Endothelial cell of umbilical vein (primary cell): ENCODE measurements at regions not wholly inside any gene's neighbourhood (a gene's known extent, or its start where the extent isn't known, plus 50 kb on each side); places are given as distances from the start of the nearest gene placed in this dataset.

Experiments
- BruUV-seq: library from RNA; stranded (reverse); fragments of 400-500 nt; replicated peaks from 2 replicates; lab custom pipeline; 2021; lab: Mats Ljungman, UMichigan
- CTCF ChIA-PET: fragments of 300-600, 350-600 bp; sonication (Branson Sonifier 250); formaldehyde crosslinking; loops from one replicate; lab custom pipeline; 2021; ENCODE audit warnings: antibody characterized with exemption, inconsistent platforms; lab: Charles Lee
- POLR2A ChIA-PET: fragments of 300-600, 350-600 bp; sonication (Branson Sonifier 250); formaldehyde crosslinking; loops from one replicate; lab custom pipeline; 2021; ENCODE audit warnings: antibody characterized with exemption, inconsistent platforms; lab: Charles Lee
- DNase-seq: peaks from one replicate; pipeline ENCODE4 v3.0.0-alpha.2; 2011; ENCODE audit warnings: low read depth, low spot score
- FAIRE-seq: peaks from 2 replicates; lab custom pipeline; 2011; peaks lifted over from hg19 to GRCh38; lab: Jason Lieb, UNC
- H2AFZ ChIP-seq: 2 replicates; pipeline ENCODE4 v1.6.0; 2012; ENCODE audit warnings: low read depth, low read length, control low read depth, inconsistent platforms
- H3K27ac ChIP-seq: 2 replicates; pipeline ENCODE4 v1.5.1; 2011; ENCODE audit warnings: low read depth, mild to moderate bottlenecking, control low read depth, low read length, moderate library complexity; ENCODE audit not compliant: insufficient read depth
- H3K27me3 ChIP-seq, 2 experiments: 2 replicates each; pipeline versions ENCODE4 v1.6.0 to v1.6.1; 2011; ENCODE audit warnings: low read length in 2 of 2, mixed read lengths in 1 of 2; ENCODE audit not compliant: control insufficient read depth in 2 of 2, insufficient read depth in 2 of 2
- H3K36me3 ChIP-seq, 2 experiments: 2 replicates in 1 of 2; 3 replicates in 1 of 2; pipeline ENCODE4 v1.5.1; 2011; ENCODE audit warnings: low read length in 2 of 2, mild to moderate bottlenecking in 1 of 2, moderate library complexity in 1 of 2; ENCODE audit not compliant: control insufficient read depth in 2 of 2, insufficient read depth in 2 of 2; ENCODE audit errors: extremely low read depth in 1 of 2
- H3K4me1 ChIP-seq: 3 replicates; pipeline ENCODE4 v1.5.1; 2011; ENCODE audit warnings: mild to moderate bottlenecking, low read length; ENCODE audit not compliant: control insufficient read depth, insufficient read depth; ENCODE audit errors: extremely low read depth
- H3K4me2 ChIP-seq: 2 replicates; pipeline ENCODE4 v1.6.1; 2011; ENCODE audit warnings: low read length, control low read depth, mixed read lengths; ENCODE audit not compliant: insufficient read depth
- H3K4me3 ChIP-seq, 3 experiments: fragments of 200-600 bp in 1 of 3; sonication (generic), shearing (Covaris generic) in 1 of 3; replicated peaks in 1 of 3; 2 replicates each; pipeline ENCODE4 v1.5.1; 2011 to 2016; ENCODE audit warnings: control low read depth in 3 of 3, low read length in 3 of 3, mild to moderate bottlenecking in 2 of 3, inconsistent platforms in 1 of 3, low read depth in 1 of 3, moderate library complexity in 1 of 3; ENCODE audit not compliant: insufficient read depth in 1 of 3
- H3K79me2 ChIP-seq: 2 replicates; pipeline ENCODE4 v1.6.0; 2012; ENCODE audit warnings: low read length, inconsistent platforms; ENCODE audit not compliant: control insufficient read depth, insufficient read depth
- H3K9ac ChIP-seq: replicated peaks from 2 replicates; pipeline ENCODE3; 2011; ENCODE audit warnings: low read length, control low read depth; ENCODE audit not compliant: insufficient read depth; ENCODE audit errors: extremely low read depth
- H3K9me1 ChIP-seq: replicated peaks from 3 replicates; pipeline ENCODE4 v1.6.0; 2011; ENCODE audit warnings: mild to moderate bottlenecking, low read length; ENCODE audit not compliant: control insufficient read depth, insufficient read depth; ENCODE audit errors: extremely low read depth
- H3K9me3 ChIP-seq: replicated peaks from 2 replicates; pipeline ENCODE4 v1.5.1; 2012; ENCODE audit warnings: low read length, inconsistent platforms; ENCODE audit not compliant: control insufficient read depth, insufficient read depth
- H4K20me1 ChIP-seq: replicated peaks from 2 replicates; pipeline ENCODE3; 2011; ENCODE audit warnings: mild to moderate bottlenecking, low read length; ENCODE audit not compliant: control insufficient read depth, insufficient read depth; ENCODE audit errors: extremely low read depth
- EZH2 ChIP-seq: IDR thresholded peaks from 2 replicates; pipeline ENCODE4 v1.6.1; 2012; ENCODE audit warnings: borderline replicate concordance, low read depth, mild to moderate bottlenecking, moderate library complexity, low read length, inconsistent platforms; ENCODE audit not compliant: severe bottlenecking
- FOS ChIP-seq: IDR thresholded peaks from 2 replicates; pipeline ENCODE4 v1.6.1; 2011; ENCODE audit warnings: mild to moderate bottlenecking, low read length, moderate library complexity, borderline replicate concordance; ENCODE audit not compliant: insufficient read depth
- GATA2 ChIP-seq: IDR thresholded peaks from 2 replicates; pipeline ENCODE4 v1.7.0; 2011; ENCODE audit warnings: low read depth, mild to moderate bottlenecking, moderate library complexity, mixed read lengths, low read length; ENCODE audit not compliant: insufficient read length, insufficient read depth
- MYC ChIP-seq: IDR thresholded peaks from one replicate; pipeline ENCODE4 v1.6.1; 2011; ENCODE audit warnings: mild to moderate bottlenecking, low read depth, low read length
- POLR2A ChIP-seq: IDR thresholded peaks from 2 replicates; pipeline ENCODE4 v1.6.1; 2012; ENCODE audit warnings: low read depth, mild to moderate bottlenecking, control low read depth, low read length
- POLR2AphosphoS5 ChIP-seq: IDR thresholded peaks from 2 replicates; pipeline ENCODE4 v1.6.1; 2012; ENCODE audit warnings: low read depth, mild to moderate bottlenecking, control low read depth, low read length, moderate library complexity; ENCODE audit not compliant: insufficient read depth
- dilution Hi-C: fragments of 300-500 bp; cut with MboI; formaldehyde crosslinking; loops from one replicate; pipeline ENCODE4 v1.15.0; 2019; ENCODE audit warnings: low sequenced_read_pairs; ENCODE audit not compliant: extremely low pct_ligation_motif_present
- intact Hi-C: fragments of 100-400 bp; cut with micrococcal nuclease; formaldehyde crosslinking; loops from one replicate; pipeline ENCODE4 v1.10.0; 2022
- TF ChIP-seq, protein P1 (sequence below): IDR thresholded peaks from 2 replicates; pipeline ENCODE4 v1.6.1; 2011; ENCODE audit not compliant: insufficient read depth, insufficient read length
- TF ChIP-seq, protein P2 (sequence below), 2 donors: IDR thresholded peaks; 1 replicate in 1 of 2; 2 replicates in 1 of 2; pipeline ENCODE4 v1.5.1; 2011; ENCODE audit warnings: low read length in 2 of 2, mild to moderate bottlenecking in 2 of 2, moderate library complexity in 2 of 2, control low read depth in 1 of 2, inconsistent platforms in 1 of 2, low read depth in 1 of 2; ENCODE audit not compliant: insufficient read depth in 1 of 2; ENCODE audit errors: extremely low read depth in 1 of 2

GRCh38 chr11:115721296-115721995 lies 217.2 kb upstream of the CADM1 start:
- Histone ChIP-seq H3K4me2 (no peak overlapping the region), H2AFZ (no peak overlapping the region), H3K4me3 (no peak overlapping the region), H3K4me1 (no peaks in the 10 kb centered on the region), H3K27me3 (no peaks in the 10 kb centered on the region), H3K36me3 (no peaks in the 10 kb centered on the region), H4K20me1 (no peaks in the 10 kb centered on the region), H3K9ac (no peak overlapping the region), H3K79me2 (no peaks in the 10 kb centered on the region), H3K27ac (no peak overlapping the region), H3K9me3 (peaks cover 2% of the 10 kb centered on the region), H3K9me1 (no peaks in the 10 kb centered on the region)
- dilution Hi-C loops (no loop called here), intact Hi-C loops (no loop called here)
- BruUV-seq: no TSS peak
- CTCF ChIA-PET: no interaction called here
- TF ChIP-seq POLR2A: no peak
- no peak for TF ChIP-seq MYC
- TF ChIP-seq, protein P1, sequence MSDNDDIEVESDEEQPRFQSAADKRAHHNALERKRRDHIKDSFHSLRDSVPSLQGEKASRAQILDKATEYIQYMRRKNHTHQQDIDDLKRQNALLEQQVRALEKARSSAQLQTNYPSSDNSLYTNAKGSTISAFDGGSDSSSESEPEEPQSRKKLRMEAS: no peak
- no peak for TF ChIP-seq FOS
- TF ChIP-seq POLR2AphosphoS5: no peak
- TF ChIP-seq GATA2: no peak
- TF ChIP-seq, protein P2, sequence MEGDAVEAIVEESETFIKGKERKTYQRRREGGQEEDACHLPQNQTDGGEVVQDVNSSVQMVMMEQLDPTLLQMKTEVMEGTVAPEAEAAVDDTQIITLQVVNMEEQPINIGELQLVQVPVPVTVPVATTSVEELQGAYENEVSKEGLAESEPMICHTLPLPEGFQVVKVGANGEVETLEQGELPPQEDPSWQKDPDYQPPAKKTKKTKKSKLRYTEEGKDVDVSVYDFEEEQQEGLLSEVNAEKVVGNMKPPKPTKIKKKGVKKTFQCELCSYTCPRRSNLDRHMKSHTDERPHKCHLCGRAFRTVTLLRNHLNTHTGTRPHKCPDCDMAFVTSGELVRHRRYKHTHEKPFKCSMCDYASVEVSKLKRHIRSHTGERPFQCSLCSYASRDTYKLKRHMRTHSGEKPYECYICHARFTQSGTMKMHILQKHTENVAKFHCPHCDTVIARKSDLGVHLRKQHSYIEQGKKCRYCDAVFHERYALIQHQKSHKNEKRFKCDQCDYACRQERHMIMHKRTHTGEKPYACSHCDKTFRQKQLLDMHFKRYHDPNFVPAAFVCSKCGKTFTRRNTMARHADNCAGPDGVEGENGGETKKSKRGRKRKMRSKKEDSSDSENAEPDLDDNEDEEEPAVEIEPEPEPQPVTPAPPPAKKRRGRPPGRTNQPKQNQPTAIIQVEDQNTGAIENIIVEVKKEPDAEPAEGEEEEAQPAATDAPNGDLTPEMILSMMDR (IDR thresholded peaks at IDR 0.05; ENCODE audit: extremely low read depth in 1 of 2, insufficient read depth in 1 of 2, low read depth in 1 of 2, low read length in 2 of 2): no peak
- TF ChIP-seq EZH2: no peak
- no peak for FAIRE-seq
- POLR2A ChIA-PET: no interaction called here
- no peak for DNase-seq
